A673 (cell line): ENCODE measurements at regions not wholly inside any gene's neighbourhood (a gene's known extent, or its start where the extent isn't known, plus 50 kb on each side); places are given as distances from the start of the nearest gene placed in this dataset.

Source experiments
- BruUV-seq: library from RNA; stranded (reverse); fragments of 400-500 nt; replicated peaks from 2 replicates; lab custom pipeline; 2021; lab: Mats Ljungman, UMichigan
- CTCF ChIA-PET: fragments of 300-600 bp; sonication (Branson Sonifier 250); formaldehyde crosslinking; loops from one replicate; lab custom pipeline; 2022; ENCODE audit warnings: antibody characterized with exemption; lab: Charles Lee
- POLR2A ChIA-PET: fragments of 300-600 bp; sonication (Branson Sonifier 250); formaldehyde crosslinking; loops from one replicate; lab custom pipeline; 2022; ENCODE audit warnings: antibody characterized with exemption; ENCODE audit not compliant: low non-redundant PET; lab: Charles Lee
- DNase-seq: peaks from one replicate; pipeline ENCODE4 v3.0.0-alpha.2; 2015; ENCODE audit warnings: low spot score
- H3K27ac ChIP-seq: fragments of 200-600 bp; sonication (generic); 2 replicates; pipeline ENCODE4 v1.5.1; 2016; ENCODE audit warnings: mixed run types, low read depth, mild to moderate bottlenecking, mixed read lengths, antibody characterized with exemption, low read length; ENCODE audit not compliant: poor library complexity, severe bottlenecking
- H3K27me3 ChIP-seq: fragments of 200-600 bp; sonication (generic); replicated peaks from 2 replicates; pipeline ENCODE4 v1.6.1; 2017; ENCODE audit warnings: mixed run types, low read depth, mild to moderate bottlenecking, mixed read lengths, antibody characterized with exemption, low read length; ENCODE audit not compliant: insufficient read depth, poor library complexity
- H3K36me3 ChIP-seq: fragments of 200-600 bp; sonication (generic); 2 replicates; pipeline ENCODE4 v1.6.1; 2016; ENCODE audit warnings: mixed run types, mild to moderate bottlenecking, mixed read lengths, antibody characterized with exemption, low read length; ENCODE audit not compliant: insufficient read depth, poor library complexity, severe bottlenecking
- H3K4me1 ChIP-seq: fragments of 200-600 bp; sonication (generic); 2 replicates; pipeline ENCODE4 v1.6.1; 2017; ENCODE audit warnings: mixed run types, mild to moderate bottlenecking, mixed read lengths, antibody characterized with exemption, low read length; ENCODE audit not compliant: insufficient read depth, poor library complexity, severe bottlenecking
- H3K4me3 ChIP-seq: fragments of 200-600 bp; sonication (generic); 2 replicates; pipeline ENCODE4 v1.5.1; 2016; ENCODE audit warnings: low read depth, mixed run types, mild to moderate bottlenecking, mixed read lengths, low read length; ENCODE audit not compliant: poor library complexity, severe bottlenecking
- H3K9me3 ChIP-seq: fragments of 200-600 bp; sonication (generic); 2 replicates; pipeline ENCODE4 v1.6.1; 2016; ENCODE audit warnings: mixed run types, low read depth, mild to moderate bottlenecking, mixed read lengths, antibody characterized with exemption, low read length; ENCODE audit not compliant: poor library complexity, severe bottlenecking
- CTCF ChIP-seq: fragments of 300-800, 200-600 bp; sonication (generic); conservative IDR thresholded peaks from 2 replicates; pipeline ENCODE4 v1.5.1; 2017; ENCODE audit warnings: low read depth, mild to moderate bottlenecking, antibody characterized with exemption, low read length, moderate library complexity, mixed read lengths
- EZH2 ChIP-seq: fragments of 200-600 bp; sonication (generic); IDR thresholded peaks from 2 replicates; pipeline ENCODE4 v1.6.1; 2017; ENCODE audit warnings: borderline replicate concordance, low read depth, mild to moderate bottlenecking, mixed read lengths, antibody characterized with exemption, low read length; ENCODE audit not compliant: poor library complexity, severe bottlenecking
- intact Hi-C: fragments of 100-400 bp; cut with micrococcal nuclease; formaldehyde crosslinking; loops from one replicate; pipeline ENCODE4 v1.10.0; 2022; ENCODE audit not compliant: unreplicated experiment

DNA sequence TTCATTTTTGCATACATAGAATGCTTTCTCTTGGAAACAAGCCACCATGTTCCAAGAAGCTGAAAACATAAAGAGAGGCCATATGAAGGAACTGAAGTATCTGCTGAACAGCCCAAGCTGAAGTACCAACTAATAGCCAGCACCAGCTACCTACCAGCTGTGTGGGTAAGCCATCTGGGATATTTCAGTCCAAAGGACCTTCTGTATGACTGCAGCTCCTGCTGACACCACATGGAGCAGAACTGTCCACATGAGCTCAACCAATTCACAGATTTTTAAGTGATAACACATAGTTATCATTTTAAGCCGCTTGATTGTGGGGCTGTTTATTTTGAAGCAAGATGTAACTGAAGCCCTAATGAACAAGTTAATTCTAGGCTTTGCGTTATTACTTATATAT lies 621.1 kb upstream of the KLHL1 start:
- DNase-seq: no peak
- H3K27me3 ChIP-seq: peaks cover 23% of the 10 kb centered on the region
- H3K4me1 ChIP-seq: no peaks in the 10 kb centered on the region
- POLR2A ChIA-PET: no interaction called here
- BruUV-seq: no TSS peak
- intact Hi-C loops: no loop called here
- H3K4me3 ChIP-seq: no peak overlapping the region
- no peak for TF ChIP-seq CTCF
- no peak for TF ChIP-seq EZH2
- H3K9me3 ChIP-seq: no peaks in the 10 kb centered on the region
- no peak overlapping the region for H3K27ac ChIP-seq
- no peaks in the 10 kb centered on the region for H3K36me3 ChIP-seq
- CTCF ChIA-PET: no interaction called here

GRCh38 chr13:70723732-70724131 lies 615.5 kb upstream of the KLHL1 start:
- CTCF ChIA-PET: no interaction called here
- Histone ChIP-seq H3K4me1 (no peaks in the 10 kb centered on the region), H3K27me3 (peaks cover 46% of the 10 kb centered on the region), H3K9me3 (no peaks in the 10 kb centered on the region), H3K36me3 (no peaks in the 10 kb centered on the region), H3K4me3 (no peak overlapping the region), H3K27ac (no peak overlapping the region)
- intact Hi-C loops: no loop called here
- POLR2A ChIA-PET: no interaction called here
- no TSS peak for BruUV-seq
- TF ChIP-seq CTCF (0 out of 2 replicates have a peak, but pooled peaks have one; percentile 24), EZH2 (no peak)
- peak; percentile 14 for DNase-seq

GRCh38 chr13:70720386-70720785 lies 612.1 kb upstream of the KLHL1 start:
- CTCF ChIA-PET: no interaction called here
- Histone ChIP-seq H3K4me1 (no peaks in the 10 kb centered on the region), H3K9me3 (no peaks in the 10 kb centered on the region), H3K36me3 (no peaks in the 10 kb centered on the region), H3K27me3 (peaks cover 36% of the 10 kb centered on the region), H3K4me3 (no peak overlapping the region), H3K27ac (no peak overlapping the region)
- intact Hi-C loops: no loop called here
- no peak for TF ChIP-seq CTCF
- TF ChIP-seq EZH2: no peak
- no TSS peak for BruUV-seq
- POLR2A ChIA-PET: no interaction called here
- DNase-seq: no peak
